Body of pancreas (tissue), 4 donors: ENCODE measurements at regions not wholly inside any gene's neighbourhood (a gene's known extent, or its start where the extent isn't known, plus 50 kb on each side); places are given as distances from the start of the nearest gene placed in this dataset.

Experiments
- ATAC-seq: fragments of 150-250 bp; one replicate; pipeline ENCODE4 v1.9.1; 2016
- DNase-seq, 4 donors: peaks; one replicate each; pipeline ENCODE4 v3.0.0-alpha.2; 2019
- H3K27ac ChIP-seq, 4 donors: fragments of 200-600 bp; sonication (generic); 1 replicate in 3 of 4; 2 replicates in 1 of 4; pipeline versions ENCODE4 v1.5.1 to v1.6.1; 2016 to 2019; ENCODE audit warnings: mild to moderate bottlenecking in 1 of 4, mixed read lengths in 1 of 4, moderate library complexity in 1 of 4
- H3K27me3 ChIP-seq, 2 donors: fragments of 200-600 bp; sonication (generic); one replicate each; pipeline ENCODE4 v1.6.0; 2016; ENCODE audit warnings: mild to moderate bottlenecking in 1 of 2
- H3K36me3 ChIP-seq, 2 donors: fragments of 200-600 bp; sonication (generic); replicated peaks in 1 of 2; 2 replicates each; pipeline ENCODE4 v1.5.1; 2016; ENCODE audit warnings: low read depth in 2 of 2; ENCODE audit not compliant: insufficient read depth in 1 of 2
- H3K4me1 ChIP-seq: fragments of 200-600 bp; sonication (generic); one replicate; pipeline ENCODE4 v1.6.0; 2016
- H3K4me3 ChIP-seq, 2 donors: fragments of 200-600 bp; sonication (generic); 1 replicate in 1 of 2; 2 replicates in 1 of 2; pipeline ENCODE4 v1.5.1; 2016 to 2019
- H3K9me3 ChIP-seq, 3 donors: fragments of 200-600 bp; sonication (generic); 1 replicate in 2 of 3; 2 replicates in 1 of 3; pipeline ENCODE4 v1.5.1; 2016
- CTCF ChIP-seq, 7 experiments: fragments of 450-650 bp in 4 of 7; fragments of 200-600 bp in 3 of 7; sonication (generic) in 3 of 7; IDR thresholded peaks; one replicate each; pipeline ENCODE4 v1.5.1; 2016 to 2019; ENCODE audit warnings: antibody characterized with exemption in 7 of 7
- POLR2A ChIP-seq, 3 donors: fragments of 450-650 bp; IDR thresholded peaks; one replicate each; pipeline ENCODE4 v1.6.1; 2016; ENCODE audit warnings: antibody characterized with exemption in 3 of 3, mild to moderate bottlenecking in 2 of 3
- WGBS, 2 donors: methylation state at CpG; one replicate each; pipeline ENCODE4 v1.1.5; 2017; 5-methylcytosine and 5-hydroxymethylcytosine counted together
- intact Hi-C: fragments of 100-400 bp; cut with DNase I; formaldehyde crosslinking; loops from one replicate; pipeline ENCODE4 v1.15.1; 2023

GRCh38 chr18:73503326-73503725, 635.5 kb upstream of the NETO1 start:
- DNase-seq: no peak
- no peaks in the 10 kb centered on the region for H3K9me3 ChIP-seq
- no peaks in the 10 kb centered on the region for H3K4me1 ChIP-seq
- 0% methylated on average over 1 of the region's 1 CpG for WGBS, 2 donors
- H3K27ac ChIP-seq: no peak overlapping the region
- TF ChIP-seq CTCF (IDR thresholded peaks at IDR 0.05) (no peak), POLR2A (IDR thresholded peaks at IDR 0.05) (no peak)
- no peaks in the 10 kb centered on the region for H3K36me3 ChIP-seq
- intact Hi-C loops: no loop called here
- no peaks in the 10 kb centered on the region for H3K27me3 ChIP-seq
- no peak overlapping the region for H3K4me3 ChIP-seq
- ATAC-seq: no peak

GRCh38 chr18:73487966-73488365, 620.2 kb upstream of the NETO1 start:
- intact Hi-C loops: no loop called here
- 67 to 76% methylated on average over 2 of the region's 2 CpGs for WGBS, 2 donors

GRCh38 chr18:73485166-73485565, 617.4 kb upstream of the NETO1 start:
- Histone ChIP-seq H3K9me3 (no peaks in the 10 kb centered on the region), H3K27me3 (no peaks in the 10 kb centered on the region), H3K4me1 (no peaks in the 10 kb centered on the region), H3K4me3 (no peak overlapping the region), H3K36me3 (no peaks in the 10 kb centered on the region), H3K27ac (no peak overlapping the region)
- 34 to 43% methylated on average over 3 of the region's 3 CpGs for WGBS, 2 donors
- ATAC-seq (no peak), DNase-seq (no peak)
- TF ChIP-seq POLR2A (IDR thresholded peaks at IDR 0.05) (no peak), CTCF (IDR thresholded peaks at IDR 0.05) (no peak)
- intact Hi-C loops: no loop called here

More at GRCh38 chr18:73487966-73488365, 620.2 kb upstream of the NETO1 start:
- no peaks in the 10 kb centered on the region for H3K36me3 ChIP-seq
- no peak for ATAC-seq
- no peak overlapping the region for H3K27ac ChIP-seq
- no peak overlapping the region for H3K4me3 ChIP-seq
- no peaks in the 10 kb centered on the region for H3K9me3 ChIP-seq
- TF ChIP-seq POLR2A (IDR thresholded peaks at IDR 0.05) (no peak), CTCF (IDR thresholded peaks at IDR 0.05) (no peak)
- DNase-seq: no peak
- no peaks in the 10 kb centered on the region for H3K27me3 ChIP-seq
- H3K4me1 ChIP-seq: no peaks in the 10 kb centered on the region

- WGBS, 2 donors: 72 to 86% methylated on average over 2 of the region's 2 CpGs
- Histone ChIP-seq H3K4me3 (no peak overlapping the region), H3K27ac (no peak overlapping the region), H3K36me3 (no peaks in the 10 kb centered on the region), H3K4me1 (no peaks in the 10 kb centered on the region), H3K27me3 (no peaks in the 10 kb centered on the region), H3K9me3 (no peaks in the 10 kb centered on the region)
- TF ChIP-seq POLR2A (IDR thresholded peaks at IDR 0.05) (no peak), CTCF (IDR thresholded peaks at IDR 0.05) (no peak)
- no peak for DNase-seq
- ATAC-seq: no peak
- intact Hi-C loops: no loop called here
Observed at GRCh38 chr18:73482901-73483300, 615.1 kb upstream of the NETO1 start.

- Histone ChIP-seq H3K4me3 (no peak overlapping the region), H3K9me3 (no peaks in the 10 kb centered on the region), H3K27me3 (no peaks in the 10 kb centered on the region), H3K27ac (no peak overlapping the region), H3K4me1 (no peaks in the 10 kb centered on the region), H3K36me3 (no peaks in the 10 kb centered on the region)
- ATAC-seq (no peak), DNase-seq (no peak)
- TF ChIP-seq CTCF (IDR thresholded peaks at IDR 0.05) (no peak), POLR2A (IDR thresholded peaks at IDR 0.05) (no peak)
- intact Hi-C loops: no loop called here
- 46 to 47% methylated on average over 2 of the region's 2 CpGs for WGBS, 2 donors
Observed at GRCh38 chr18:73479477-73479876, 611.7 kb upstream of the NETO1 start.
